HEK293 (cell line): ENCODE measurements at regions not wholly inside any gene's neighbourhood (a gene's known extent, or its start where the extent isn't known, plus 50 kb on each side); places are given as distances from the start of the nearest gene placed in this dataset.
A peak's percentile ranks its signal among the peaks of the same experiment; 100 is the strongest.

ENCODE experiments used
- CTCF ChIA-PET: fragments of 350-600 bp; formaldehyde crosslinking; extraction: SDS; loops from one replicate; lab custom pipeline; 2021; ENCODE audit warnings: antibody characterized with exemption; lab: Yijun Ruan, JAX
- POLR2A ChIA-PET: fragments of 300-600 bp; formaldehyde crosslinking; extraction: SDS; loops from one replicate; lab custom pipeline; 2020; ENCODE audit warnings: antibody characterized with exemption, inconsistent platforms; lab: Yijun Ruan, JAX
- H3K27ac ChIP-seq: fragments of 200-500 bp; sonication (Bioruptor generic); 2 replicates; pipeline ENCODE4 v1.5.1; 2014; ENCODE audit warnings: low read depth, low read length, control low read depth, inconsistent platforms; ENCODE audit errors: extremely low read depth
- H3K36me3 ChIP-seq, 2 experiments: fragments of 200-500 bp in 1 of 2; sonication (Bioruptor generic) in 1 of 2; 1 replicate in 1 of 2; 2 replicates in 1 of 2; pipeline ENCODE4 v1.5.1; 2014 to 2017; ENCODE audit warnings: inconsistent platforms in 2 of 2, low read length in 2 of 2; ENCODE audit not compliant: control insufficient read depth in 2 of 2, insufficient read depth in 1 of 2
- H3K4me1 ChIP-seq: fragments of 200-500 bp; sonication (Bioruptor generic); 2 replicates; pipeline ENCODE4 v1.5.1; 2014; ENCODE audit warnings: mild to moderate bottlenecking, low read length, inconsistent platforms; ENCODE audit not compliant: control insufficient read depth, insufficient read depth
- H3K4me3 ChIP-seq: 2 replicates; pipeline ENCODE4 v1.5.1; 2011; ENCODE audit warnings: low read depth, mild to moderate bottlenecking, control low read depth, low read length, moderate library complexity
- H3K9me3 ChIP-seq: fragments of 200-500 bp; sonication (Bioruptor generic); 2 replicates; pipeline ENCODE4 v1.5.1; 2014; ENCODE audit warnings: low read depth, low read length, inconsistent platforms; ENCODE audit not compliant: control insufficient read depth, insufficient read depth
- GLIS2 ChIP-seq: fragments of 450-650 bp; formaldehyde crosslinking; IDR thresholded peaks from 2 replicates; pipeline ENCODE4 v1.5.1; 2016; ENCODE audit warnings: missing biosample characterization, missing genetic modification characterization
- HOXC10 ChIP-seq: sonication (generic); formaldehyde crosslinking; IDR thresholded peaks from 2 replicates; pipeline ENCODE4 v1.8.1; 2023; ENCODE audit warnings: mild to moderate bottlenecking, missing genetic modification reagents
- OVOL3 ChIP-seq: fragments of 450-650 bp; formaldehyde crosslinking; IDR thresholded peaks from 2 replicates; pipeline ENCODE4 v1.5.1; 2016; ENCODE audit warnings: missing biosample characterization, missing genetic modification characterization
- RBAK ChIP-seq: fragments of 450-650 bp; formaldehyde crosslinking; IDR thresholded peaks from 2 replicates; pipeline ENCODE4 v1.5.1; 2016; ENCODE audit warnings: missing biosample characterization, missing genetic modification characterization
- TCF7L2 ChIP-seq: IDR thresholded peaks from 2 replicates; pipeline ENCODE4 v1.6.1; 2011; ENCODE audit warnings: low read depth, mild to moderate bottlenecking, inconsistent platforms, low read length, moderate library complexity, borderline replicate concordance
- TSHZ1 ChIP-seq: fragments of 450-650 bp; formaldehyde crosslinking; IDR thresholded peaks from 2 replicates; pipeline ENCODE4 v1.5.1; 2016; ENCODE audit warnings: missing biosample characterization, missing genetic modification characterization, borderline replicate concordance
- WT1 ChIP-seq: fragments of 450-650 bp; formaldehyde crosslinking; IDR thresholded peaks from 2 replicates; pipeline ENCODE4 v1.5.1; 2016; ENCODE audit warnings: missing biosample characterization, missing genetic modification characterization
- YY2 ChIP-seq: fragments of 450-650 bp; formaldehyde crosslinking; IDR thresholded peaks from 2 replicates; pipeline ENCODE4 v1.5.1; 2016; ENCODE audit warnings: missing biosample characterization, missing genetic modification characterization
- ZBTB11 ChIP-seq: fragments of 450-650 bp; formaldehyde crosslinking; conservative IDR thresholded peaks from 2 replicates; pipeline ENCODE4 v1.5.1; 2016; ENCODE audit warnings: low read depth, missing biosample characterization, missing genetic modification characterization
- ZEB2 ChIP-seq: fragments of 450-650 bp; formaldehyde crosslinking; IDR thresholded peaks from 2 replicates; pipeline ENCODE4 v1.5.1; 2016; ENCODE audit warnings: missing biosample characterization, missing genetic modification characterization
- ZNF18 ChIP-seq: fragments of 450-650 bp; formaldehyde crosslinking; IDR thresholded peaks from 2 replicates; pipeline ENCODE4 v1.5.1; 2016; ENCODE audit warnings: missing biosample characterization, missing genetic modification characterization
- ZNF311 ChIP-seq: fragments of 450-650 bp; formaldehyde crosslinking; IDR thresholded peaks from 2 replicates; pipeline ENCODE4 v1.5.1; 2017; ENCODE audit warnings: missing biosample characterization, missing genetic modification characterization, borderline replicate concordance
- ZNF335 ChIP-seq: fragments of 450-650 bp; formaldehyde crosslinking; conservative IDR thresholded peaks from 2 replicates; pipeline ENCODE4 v1.5.1; 2016; ENCODE audit warnings: missing biosample characterization, missing genetic modification characterization
- ZNF341 ChIP-seq: fragments of 450-650 bp; formaldehyde crosslinking; IDR thresholded peaks from 2 replicates; pipeline ENCODE4; 2016; ENCODE audit warnings: low read depth, missing biosample characterization, missing genetic modification characterization
- ZNF394 ChIP-seq: fragments of 450-650 bp; formaldehyde crosslinking; IDR thresholded peaks from 2 replicates; pipeline ENCODE4 v1.5.1; 2016; ENCODE audit warnings: missing biosample characterization, missing genetic modification characterization, mild to moderate bottlenecking, moderate library complexity, borderline replicate concordance
- ZNF433 ChIP-seq: fragments of 450-650 bp; formaldehyde crosslinking; IDR thresholded peaks from 2 replicates; pipeline ENCODE4 v1.5.1; 2016; ENCODE audit warnings: missing biosample characterization, missing genetic modification characterization, low read depth
- ZNF473 ChIP-seq: fragments of 450-650 bp; formaldehyde crosslinking; IDR thresholded peaks from 2 replicates; pipeline ENCODE4 v1.5.1; 2017; ENCODE audit warnings: missing biosample characterization, missing genetic modification characterization
- ZNF529 ChIP-seq: fragments of 450-650 bp; formaldehyde crosslinking; IDR thresholded peaks from 2 replicates; pipeline ENCODE4 v1.5.1; 2017; ENCODE audit warnings: missing genetic modification characterization, missing biosample characterization; ENCODE audit not compliant: insufficient replicate concordance
- ZNF555 ChIP-seq: fragments of 450-650 bp; formaldehyde crosslinking; conservative IDR thresholded peaks from 2 replicates; pipeline ENCODE4 v1.5.1; 2017; ENCODE audit warnings: missing biosample characterization, mild to moderate bottlenecking, missing genetic modification characterization, inconsistent platforms
- ZNF596 ChIP-seq: fragments of 450-650 bp; IDR thresholded peaks from 2 replicates; pipeline ENCODE4 v1.5.0; 2018; ENCODE audit warnings: missing biosample characterization, mild to moderate bottlenecking, missing genetic modification characterization, moderate library complexity
- ZNF621 ChIP-seq: fragments of 450-650 bp; formaldehyde crosslinking; IDR thresholded peaks from 2 replicates; pipeline ENCODE4 v1.5.1; 2017; ENCODE audit warnings: missing biosample characterization, missing genetic modification characterization
- ZNF660 ChIP-seq: fragments of 450-650 bp; IDR thresholded peaks from 2 replicates; pipeline ENCODE4 v1.5.1; 2018; ENCODE audit warnings: missing biosample characterization, mild to moderate bottlenecking, missing genetic modification characterization
- TF ChIP-seq, protein P1 (sequence below): fragments of 450-650 bp; formaldehyde crosslinking; IDR thresholded peaks from 2 replicates; pipeline ENCODE4 v1.5.1; 2016; ENCODE audit warnings: missing biosample characterization, missing genetic modification characterization

- TF ChIP-seq ZNF394 (tag by site-specific recombination) (peak; percentile 80; the same call in 1 of the 2 replicates), ZNF433 (tag by site-specific recombination) (no peak), WT1 (no peak), ZNF596 (no peak), ZBTB11 (peak; percentile 61), ZNF660 (tag by site-specific recombination) (no peak), ZNF555 (tag by site-specific recombination) (peak; percentile 78)
Measured at GRCh38 chr14:30118992-30119640, 191.5 kb upstream of the PRKD1 start (continued).

- POLR2A ChIA-PET = no interaction called here
- TF ChIP-seq GLIS2 (tag by site-specific recombination) (no peak), ZNF311 (tag by site-specific recombination) (no peak), OVOL3 (tag by site-specific recombination) (no peak), ZNF341 (tag by site-specific recombination) (no peak), RBAK (tag by site-specific recombination) (no peak), TCF7L2 (no peak), ZEB2 (tag by site-specific recombination) (no peak), ZNF335 (tag by site-specific recombination) (no peak), YY2 (tag by site-specific recombination) (no peak), HOXC10 (CRISPR knock-in tag) (no peak), TSHZ1 (tag by site-specific recombination) (no peak), ZNF621 (tag by site-specific recombination) (no peak), ZNF529 (no peak), ZNF18 (tag by site-specific recombination) (no peak), ZNF394 (tag by site-specific recombination) (no peak), ZNF473 (tag by site-specific recombination) (no peak)
- TF ChIP-seq, protein P1, sequence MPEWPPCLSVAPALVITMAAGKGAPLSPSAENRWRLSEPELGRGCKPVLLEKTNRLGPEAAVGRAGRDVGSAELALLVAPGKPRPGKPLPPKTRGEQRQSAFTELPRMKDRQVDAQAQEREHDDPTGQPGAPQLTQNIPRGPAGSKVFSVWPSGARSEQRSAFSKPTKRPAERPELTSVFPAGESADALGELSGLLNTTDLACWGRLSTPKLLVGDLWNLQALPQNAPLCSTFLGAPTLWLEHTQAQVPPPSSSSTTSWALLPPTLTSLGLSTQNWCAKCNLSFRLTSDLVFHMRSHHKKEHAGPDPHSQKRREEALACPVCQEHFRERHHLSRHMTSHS (tag by site-specific recombination) = no peak
- TF ChIP-seq, all 188 proteins: peak for 0
Measured at GRCh38 chr14:30125322-30125979, 197.8 kb upstream of the PRKD1 start.

More at GRCh38 chr14:30125322-30125979, 197.8 kb upstream of the PRKD1 start:
- H3K9me3 ChIP-seq = no peaks in the 10 kb centered on the region
- H3K27ac ChIP-seq = no peak overlapping the region
- no peaks in the 10 kb centered on the region for H3K4me1 ChIP-seq
- no peak overlapping the region for H3K4me3 ChIP-seq
- CTCF ChIA-PET = no interaction called here
- no peaks in the 10 kb centered on the region for H3K36me3 ChIP-seq
